MM.1S (cell line): ENCODE measurements at regions not wholly inside any gene's neighbourhood (a gene's known extent, or its start where the extent isn't known, plus 50 kb on each side); places are given as distances from the start of the nearest gene placed in this dataset.

Experiments
- DNase-seq: peaks from one replicate; pipeline ENCODE4 v3.0.0-alpha.2; 2015
- H2AFZ ChIP-seq: fragments of 300-600 bp; sonication (generic); 2 replicates; pipeline ENCODE4 v1.6.0; 2016; ENCODE audit warnings: antibody characterized with exemption, low read length
- H3F3A ChIP-seq: fragments of 300-600 bp; sonication (generic); 2 replicates; pipeline ENCODE4 v1.6.1; 2016; ENCODE audit warnings: mild to moderate bottlenecking, antibody characterized with exemption, low read length, moderate library complexity, mixed read lengths; ENCODE audit not compliant: insufficient read depth
- H3K27ac ChIP-seq: fragments of 300-600 bp; sonication (generic); 2 replicates; pipeline ENCODE4 v1.5.1; 2016; ENCODE audit warnings: mild to moderate bottlenecking, low read length
- H3K27me3 ChIP-seq: fragments of 300-600 bp; sonication (generic); replicated peaks from 2 replicates; pipeline ENCODE4 v1.6.0; 2016; ENCODE audit warnings: low read length; ENCODE audit not compliant: insufficient read depth
- H3K36me3 ChIP-seq: fragments of 300-600 bp; sonication (generic); replicated peaks from 2 replicates; pipeline ENCODE4 v1.6.1; 2016; ENCODE audit warnings: mild to moderate bottlenecking, low read length, mixed read lengths; ENCODE audit not compliant: insufficient read depth
- H3K4me1 ChIP-seq: fragments of 300-600 bp; sonication (generic); 2 replicates; pipeline ENCODE4 v1.6.1; 2016; ENCODE audit warnings: low read length, mixed read lengths
- H3K4me2 ChIP-seq: fragments of 300-600 bp; sonication (generic); 2 replicates; pipeline ENCODE4 v1.6.0; 2016; ENCODE audit warnings: low read depth, low read length
- H3K4me3 ChIP-seq: fragments of 300-600 bp; sonication (generic); 2 replicates; pipeline ENCODE4 v1.5.1; 2016; ENCODE audit warnings: low read length, mixed read lengths
- H3K79me2 ChIP-seq: fragments of 300-600 bp; sonication (generic); 2 replicates; pipeline ENCODE4 v1.6.1; 2016; ENCODE audit warnings: mixed run types, low read length, mixed read lengths
- H3K9ac ChIP-seq: fragments of 300-600 bp; sonication (generic); 2 replicates; pipeline ENCODE4 v1.6.1; 2016; ENCODE audit warnings: low read length, mixed read lengths
- H3K9me2 ChIP-seq: fragments of 300-600 bp; sonication (generic); replicated peaks from 2 replicates; pipeline ENCODE4 v1.6.1; 2016; ENCODE audit warnings: mild to moderate bottlenecking, low read length, mixed read lengths; ENCODE audit not compliant: insufficient read depth
- H3K9me3 ChIP-seq: fragments of 300-600 bp; sonication (generic); replicated peaks from 2 replicates; pipeline ENCODE4 v1.6.1; 2016; ENCODE audit warnings: mild to moderate bottlenecking, low read length, mixed read lengths; ENCODE audit not compliant: insufficient read depth
- H4K20me1 ChIP-seq: fragments of 300-600 bp; sonication (generic); 2 replicates; pipeline ENCODE4 v1.6.1; 2016; ENCODE audit warnings: mild to moderate bottlenecking, low read length, moderate library complexity, mixed read lengths; ENCODE audit not compliant: insufficient read depth
- EZH2 ChIP-seq: fragments of 300-600 bp; sonication (generic); optimal IDR thresholded peaks from 2 replicates; pipeline ENCODE3; 2017; ENCODE audit warnings: low read depth, mild to moderate bottlenecking, antibody characterized with exemption, low read length, mixed read lengths
- EZH2phosphoT487 ChIP-seq: fragments of 300-600 bp; sonication (generic); IDR thresholded peaks from 2 replicates; pipeline ENCODE4 v1.6.1; 2018; ENCODE audit warnings: antibody characterized with exemption, low read length
- TF ChIP-seq, protein P1 (sequence below): fragments of 300-600 bp; sonication (generic); IDR thresholded peaks from 2 replicates; pipeline ENCODE4 v1.5.1; 2016; ENCODE audit warnings: antibody characterized with exemption, low read length, mixed read lengths

DNA sequence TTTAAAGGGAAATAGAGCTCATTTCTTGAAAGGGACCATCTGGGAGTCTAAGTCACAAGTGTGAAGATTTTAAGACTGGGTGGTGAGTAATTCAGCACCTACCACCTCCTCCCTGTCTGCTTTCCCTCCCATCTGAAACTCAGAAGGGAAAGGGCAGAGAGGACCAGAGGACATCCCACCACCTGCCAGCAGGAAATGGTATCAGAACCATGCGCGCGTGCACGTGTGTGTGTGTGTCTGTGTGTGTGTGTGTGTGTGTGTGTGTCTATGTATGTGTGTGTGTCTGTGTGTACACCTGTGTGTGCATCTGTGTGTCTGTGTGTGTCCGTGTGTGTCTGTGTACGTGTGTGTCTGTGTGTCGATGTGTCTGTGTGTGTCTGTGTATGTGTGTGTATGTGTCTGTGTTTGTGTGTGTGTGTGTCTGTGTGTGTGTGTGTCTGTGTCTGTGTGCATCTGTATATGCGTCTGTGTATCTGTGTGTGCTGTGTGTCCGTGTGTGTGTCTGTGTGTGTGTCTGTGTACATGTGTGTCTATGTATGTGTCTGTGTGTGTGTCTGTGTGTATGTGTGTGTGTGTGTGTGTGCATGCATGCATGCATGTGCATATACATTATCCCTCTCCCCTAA, 76.8 kb downstream of the ZFP36L2 start:
- Histone ChIP-seq H3K4me1 (peaks cover 24% of the 10 kb centered on the region), H3K4me3 (no peak overlapping the region)
- peak; percentile 34 for DNase-seq

DNA sequence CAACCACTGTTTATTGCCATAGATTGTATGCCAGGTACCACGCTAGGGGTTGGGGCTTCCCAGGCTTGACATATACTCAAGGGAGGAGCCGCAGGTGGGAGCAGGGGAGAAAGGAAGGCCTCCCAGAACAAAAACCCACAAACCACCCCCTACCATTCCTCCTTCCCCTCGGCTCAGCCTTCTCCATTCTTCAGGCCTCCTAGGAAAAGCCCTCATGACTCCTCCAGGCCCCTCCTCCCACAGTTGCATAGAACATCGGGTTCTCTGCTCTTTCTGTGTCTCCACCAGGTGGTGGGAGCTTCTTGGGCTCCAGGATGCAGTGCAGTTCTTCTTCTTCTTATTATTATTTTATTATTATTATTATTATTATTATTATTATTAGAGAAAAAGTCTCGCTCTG, 80.3 kb downstream of the ZFP36L2 start:
- Histone ChIP-seq H3K9ac (no peak overlapping the region), H3K9me3 (no peaks in the 10 kb centered on the region), H3K4me1 (peaks cover 13% of the 10 kb centered on the region), H4K20me1 (no peaks in the 10 kb centered on the region), H3K27ac (no peak overlapping the region), H3K9me2 (no peaks in the 10 kb centered on the region), H3K4me3 (no peak overlapping the region), H2AFZ (no peak overlapping the region), H3K27me3 (no peaks in the 10 kb centered on the region), H3K79me2 (no peaks in the 10 kb centered on the region), H3K36me3 (no peaks in the 10 kb centered on the region), H3F3A (no peaks in the 10 kb centered on the region; the same call in 1 of the 2 replicates), H3K4me2 (no peak overlapping the region)
- DNase-seq, result no peak
- no peak for TF ChIP-seq EZH2
- TF ChIP-seq, protein P1, sequence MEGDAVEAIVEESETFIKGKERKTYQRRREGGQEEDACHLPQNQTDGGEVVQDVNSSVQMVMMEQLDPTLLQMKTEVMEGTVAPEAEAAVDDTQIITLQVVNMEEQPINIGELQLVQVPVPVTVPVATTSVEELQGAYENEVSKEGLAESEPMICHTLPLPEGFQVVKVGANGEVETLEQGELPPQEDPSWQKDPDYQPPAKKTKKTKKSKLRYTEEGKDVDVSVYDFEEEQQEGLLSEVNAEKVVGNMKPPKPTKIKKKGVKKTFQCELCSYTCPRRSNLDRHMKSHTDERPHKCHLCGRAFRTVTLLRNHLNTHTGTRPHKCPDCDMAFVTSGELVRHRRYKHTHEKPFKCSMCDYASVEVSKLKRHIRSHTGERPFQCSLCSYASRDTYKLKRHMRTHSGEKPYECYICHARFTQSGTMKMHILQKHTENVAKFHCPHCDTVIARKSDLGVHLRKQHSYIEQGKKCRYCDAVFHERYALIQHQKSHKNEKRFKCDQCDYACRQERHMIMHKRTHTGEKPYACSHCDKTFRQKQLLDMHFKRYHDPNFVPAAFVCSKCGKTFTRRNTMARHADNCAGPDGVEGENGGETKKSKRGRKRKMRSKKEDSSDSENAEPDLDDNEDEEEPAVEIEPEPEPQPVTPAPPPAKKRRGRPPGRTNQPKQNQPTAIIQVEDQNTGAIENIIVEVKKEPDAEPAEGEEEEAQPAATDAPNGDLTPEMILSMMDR, result no peak
- no peak for TF ChIP-seq EZH2phosphoT487

More for the DNA sequence above, 76.8 kb downstream of the ZFP36L2 start:
- Histone ChIP-seq H3K36me3 (no peaks in the 10 kb centered on the region), H3K9me3 (no peaks in the 10 kb centered on the region), H3F3A (no peaks in the 10 kb centered on the region; the same call in 1 of the 2 replicates), H3K4me2 (peak overlapping the region; percentile 15; the same call in 1 of the 2 replicates), H3K27ac (no peak overlapping the region), H4K20me1 (no peaks in the 10 kb centered on the region), H3K9me2 (no peaks in the 10 kb centered on the region), H3K79me2 (no peaks in the 10 kb centered on the region), H3K27me3 (no peaks in the 10 kb centered on the region), H2AFZ (no peak overlapping the region), H3K9ac (no peak overlapping the region)
- TF ChIP-seq EZH2phosphoT487, result no peak
- TF ChIP-seq EZH2, result no peak
- TF ChIP-seq, protein P1, result no peak

DNA sequence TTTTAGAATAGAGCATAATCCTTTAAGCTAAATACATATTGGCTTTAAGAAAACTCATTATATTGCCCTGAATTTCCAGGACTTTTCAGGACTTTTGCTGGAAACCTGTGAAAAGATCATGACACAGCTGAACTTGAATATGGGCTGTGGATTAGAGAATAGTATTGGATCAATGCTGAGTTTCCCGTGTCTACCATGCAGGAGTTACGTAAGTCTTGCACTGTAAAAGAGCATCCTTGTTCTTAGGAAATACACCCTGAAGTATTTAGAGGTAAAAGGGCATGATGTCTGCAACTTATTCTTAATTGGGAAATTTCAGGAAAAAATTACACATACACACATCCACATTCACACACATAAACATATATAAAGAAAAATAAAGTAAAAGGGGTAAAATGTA, 82.1 kb downstream of the ZFP36L2 start:
- H4K20me1 ChIP-seq, result no peaks in the 10 kb centered on the region
- TF ChIP-seq, protein P1, result no peak
- TF ChIP-seq EZH2 (no peak), EZH2phosphoT487 (no peak)
- H3K9me2 ChIP-seq, result no peaks in the 10 kb centered on the region
- H3K9me3 ChIP-seq, result no peaks in the 10 kb centered on the region
- H3K4me3 ChIP-seq, result no peak overlapping the region
- no peak overlapping the region for H3K9ac ChIP-seq
- no peaks in the 10 kb centered on the region; the same call in 1 of the 2 replicates for H3F3A ChIP-seq
- H3K4me2 ChIP-seq, result no peak overlapping the region
- H3K79me2 ChIP-seq, result no peaks in the 10 kb centered on the region
- no peak overlapping the region for H3K27ac ChIP-seq
- H3K36me3 ChIP-seq, result no peaks in the 10 kb centered on the region
- no peak overlapping the region for H2AFZ ChIP-seq
- no peak for DNase-seq
- H3K27me3 ChIP-seq, result no peaks in the 10 kb centered on the region
- peaks cover 2% of the 10 kb centered on the region for H3K4me1 ChIP-seq
